ENCODE measurements at regions not wholly inside any gene's neighbourhood (a gene's known extent, or its start where the extent isn't known, plus 50 kb on each side); places are given as distances from the start of the nearest gene placed in this dataset.
A peak's percentile ranks its signal among the peaks of the same experiment; 100 is the strongest.

GRCh38 chr12:39235990-39236767 lies 206.7 kb downstream of the KIF21A start:
- H3K79me2 ChIP-seq (ENCODE audit: low read depth): no peaks in the 10 kb centered on the region
- DNase-seq (ENCODE audit: low spot score): no peak
- no peaks in the 10 kb centered on the region for H3K9me3 ChIP-seq (ENCODE audit: low read depth)
- no peak overlapping the region for H3K9ac ChIP-seq
- no peaks in the 10 kb centered on the region for H3F3A ChIP-seq (ENCODE audit: low read depth)
- H3K36me3 Mint-ChIP-seq: no peaks in the 10 kb centered on the region
- no peak overlapping the region for H3K4me3 ChIP-seq
- H3K27ac ChIP-seq: no peak overlapping the region
- no peak overlapping the region for H3K4me2 ChIP-seq
- H4K20me1 ChIP-seq (ENCODE audit: low read depth): no peaks in the 10 kb centered on the region
- peaks cover 6% of the 10 kb centered on the region for H3K9me3 Mint-ChIP-seq
- H3K4me3 Mint-ChIP-seq: no peak overlapping the region
- H3K36me3 ChIP-seq: no peaks in the 10 kb centered on the region
- no peak overlapping the region for H3K27ac Mint-ChIP-seq
- peaks cover 6% of the 10 kb centered on the region for H3K27me3 Mint-ChIP-seq (ENCODE audit: insufficient read depth, low read depth)
- no peak for TF ChIP-seq EZH2phosphoT487 (IDR thresholded peaks at IDR 0.05)
- no peak for TF ChIP-seq CTCF (IDR thresholded peaks at IDR 0.05)
- no peak for TF ChIP-seq EZH2 (IDR thresholded peaks at IDR 0.05)
- H3K4me1 Mint-ChIP-seq: peaks cover 7% of the 10 kb centered on the region
- H3K4me1 ChIP-seq: peaks cover 13% of the 10 kb centered on the region
- no peaks in the 10 kb centered on the region for H3K27me3 ChIP-seq
- no peak overlapping the region for H2AFZ ChIP-seq (replicated peaks)

- Mint-ChIP-seq H3K27me3 (ENCODE audit: insufficient read depth, low read depth) (peaks cover 6% of the 10 kb centered on the region), H3K9me3 (peaks cover 7% of the 10 kb centered on the region), H3K27ac (no peak overlapping the region), H3K4me3 (no peak overlapping the region), H3K4me1 (peaks cover 14% of the 10 kb centered on the region), H3K36me3 (no peaks in the 10 kb centered on the region)
- TF ChIP-seq EZH2 (IDR thresholded peaks at IDR 0.05) (no peak), EZH2phosphoT487 (IDR thresholded peaks at IDR 0.05) (no peak), CTCF (IDR thresholded peaks at IDR 0.05) (no peak)
- Histone ChIP-seq H3F3A (ENCODE audit: low read depth) (no peaks in the 10 kb centered on the region), H3K9ac (no peak overlapping the region), H2AFZ (replicated peaks) (no peak overlapping the region), H3K36me3 (no peaks in the 10 kb centered on the region), H3K27me3 (no peaks in the 10 kb centered on the region), H3K9me3 (ENCODE audit: low read depth) (no peaks in the 10 kb centered on the region), H3K79me2 (ENCODE audit: low read depth) (no peaks in the 10 kb centered on the region), H4K20me1 (ENCODE audit: low read depth) (no peaks in the 10 kb centered on the region), H3K4me2 (no peak overlapping the region), H3K27ac (no peak overlapping the region), H3K4me1 (no peaks in the 10 kb centered on the region), H3K4me3 (no peak overlapping the region)
- no peak for DNase-seq (ENCODE audit: low spot score)
Measured at GRCh38 chr12:39230086-39230485, 212.8 kb downstream of the KIF21A start.

GRCh38 chr12:39227218-39227617 lies 215.7 kb downstream of the KIF21A start:
- H4K20me1 ChIP-seq (ENCODE audit: low read depth): no peaks in the 10 kb centered on the region
- Mint-ChIP-seq H3K9me3 (peaks cover 3% of the 10 kb centered on the region), H3K4me1 (peaks cover 11% of the 10 kb centered on the region), H3K27ac (no peak overlapping the region), H3K27me3 (ENCODE audit: insufficient read depth, low read depth) (peaks cover 3% of the 10 kb centered on the region), H3K36me3 (no peaks in the 10 kb centered on the region), H3K4me3 (no peak overlapping the region)
- no peaks in the 10 kb centered on the region for H3K36me3 ChIP-seq
- no peaks in the 10 kb centered on the region for H3F3A ChIP-seq (ENCODE audit: low read depth)
- no peaks in the 10 kb centered on the region for H3K79me2 ChIP-seq (ENCODE audit: low read depth)
- H3K9ac ChIP-seq: no peak overlapping the region
- peak; percentile 2 for DNase-seq (ENCODE audit: low spot score)
- no peak for TF ChIP-seq EZH2phosphoT487 (IDR thresholded peaks at IDR 0.05)
- no peak for TF ChIP-seq EZH2 (IDR thresholded peaks at IDR 0.05)
- no peak for TF ChIP-seq CTCF (IDR thresholded peaks at IDR 0.05)
- no peaks in the 10 kb centered on the region for H3K9me3 ChIP-seq (ENCODE audit: low read depth)
- H3K4me3 ChIP-seq: no peak overlapping the region
- H2AFZ ChIP-seq (replicated peaks): no peak overlapping the region
- no peaks in the 10 kb centered on the region for H3K4me1 ChIP-seq
- no peaks in the 10 kb centered on the region for H3K27me3 ChIP-seq
- no peak overlapping the region for H3K4me2 ChIP-seq
- no peak overlapping the region for H3K27ac ChIP-seq
